ENCODE measurements at regions not wholly inside any gene's neighbourhood (a gene's known extent, or its start where the extent isn't known, plus 50 kb on each side); places are given as distances from the start of the nearest gene placed in this dataset.

DNA sequence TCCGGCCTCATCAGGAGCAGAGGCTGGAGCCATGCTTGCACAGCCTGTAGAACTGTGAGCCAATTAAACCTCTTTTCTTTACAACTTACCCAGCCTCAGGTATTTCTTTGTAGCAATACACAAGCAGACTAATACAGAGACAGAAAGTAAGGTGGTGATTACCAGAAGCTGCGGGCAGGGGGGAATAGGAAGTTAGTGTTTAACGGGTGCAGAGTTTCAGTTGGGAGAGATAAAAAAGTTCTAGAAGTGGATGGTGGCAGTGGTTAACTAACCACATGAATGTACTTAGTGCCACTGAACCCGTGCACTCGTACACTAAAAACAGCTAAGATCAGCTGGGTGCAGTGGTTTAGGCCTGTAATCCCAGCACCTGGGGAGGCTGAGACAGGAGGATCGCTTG, 80.4 kb upstream of the TARDBP start:
- Histone ChIP-seq H3K27ac (no peak overlapping the region), H3K36me3 (no peaks in the 10 kb centered on the region), H3K27me3 (no peaks in the 10 kb centered on the region), H3K9me3 (no peaks in the 10 kb centered on the region), H3K4me3 (no peak overlapping the region), H3K4me1 (no peaks in the 10 kb centered on the region)
- no peak for ATAC-seq
- 87 to 92% methylated on average over 6 of the region's 6 CpGs for WGBS, 2 donors
- FAIRE-seq = no peak
- TF ChIP-seq, protein P1, sequence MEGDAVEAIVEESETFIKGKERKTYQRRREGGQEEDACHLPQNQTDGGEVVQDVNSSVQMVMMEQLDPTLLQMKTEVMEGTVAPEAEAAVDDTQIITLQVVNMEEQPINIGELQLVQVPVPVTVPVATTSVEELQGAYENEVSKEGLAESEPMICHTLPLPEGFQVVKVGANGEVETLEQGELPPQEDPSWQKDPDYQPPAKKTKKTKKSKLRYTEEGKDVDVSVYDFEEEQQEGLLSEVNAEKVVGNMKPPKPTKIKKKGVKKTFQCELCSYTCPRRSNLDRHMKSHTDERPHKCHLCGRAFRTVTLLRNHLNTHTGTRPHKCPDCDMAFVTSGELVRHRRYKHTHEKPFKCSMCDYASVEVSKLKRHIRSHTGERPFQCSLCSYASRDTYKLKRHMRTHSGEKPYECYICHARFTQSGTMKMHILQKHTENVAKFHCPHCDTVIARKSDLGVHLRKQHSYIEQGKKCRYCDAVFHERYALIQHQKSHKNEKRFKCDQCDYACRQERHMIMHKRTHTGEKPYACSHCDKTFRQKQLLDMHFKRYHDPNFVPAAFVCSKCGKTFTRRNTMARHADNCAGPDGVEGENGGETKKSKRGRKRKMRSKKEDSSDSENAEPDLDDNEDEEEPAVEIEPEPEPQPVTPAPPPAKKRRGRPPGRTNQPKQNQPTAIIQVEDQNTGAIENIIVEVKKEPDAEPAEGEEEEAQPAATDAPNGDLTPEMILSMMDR (IDR thresholded peaks at IDR 0.05) = no peak
- DNase-seq = no peak
- intact Hi-C loops (cut with DNase I) = no loop called here

DNA sequence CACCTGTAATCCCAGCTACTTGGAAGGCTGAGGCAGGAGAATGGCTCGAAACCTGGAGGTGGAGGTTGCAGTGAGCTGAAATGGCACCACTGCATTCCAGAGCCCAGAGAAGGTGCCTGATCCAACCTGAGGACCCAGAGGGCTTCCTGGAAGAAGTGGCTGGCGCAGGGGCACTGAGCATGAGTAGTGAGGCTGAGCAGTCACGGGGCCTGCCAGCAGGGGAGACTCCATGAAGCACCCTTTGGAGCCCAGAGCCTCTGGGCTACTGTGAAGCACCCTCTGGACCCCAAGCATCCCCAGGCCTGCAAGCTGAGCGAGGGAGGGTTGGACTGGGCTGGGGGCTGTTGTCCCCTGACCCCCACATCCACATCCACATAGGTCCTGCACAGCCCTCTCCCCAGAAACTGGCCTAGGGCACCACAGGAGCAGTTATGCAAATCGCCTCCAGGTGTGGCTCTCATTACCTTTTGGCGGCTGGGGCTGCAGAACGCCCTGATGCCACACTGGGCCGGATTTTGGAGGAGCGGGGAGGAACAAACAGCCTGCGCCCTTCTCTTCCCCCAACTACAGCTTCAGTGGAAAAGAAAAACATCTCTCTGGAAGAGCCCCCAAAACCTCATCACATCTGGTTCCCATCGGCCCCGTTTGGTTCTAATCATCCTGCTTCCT, 78.2 kb upstream of the TARDBP start:
- H3K27ac ChIP-seq = no peak overlapping the region
- FAIRE-seq (no peak), ATAC-seq (no peak), DNase-seq (peak in 1 of 6 donors; percentile 40)
- WGBS, 2 donors = 74 to 78% methylated on average over 12 of the region's 12 CpGs
- no peaks in the 10 kb centered on the region for H3K27me3 ChIP-seq
- H3K36me3 ChIP-seq = no peaks in the 10 kb centered on the region
- intact Hi-C loops (cut with DNase I) = no loop called here
- H3K9me3 ChIP-seq = no peaks in the 10 kb centered on the region
- H3K4me3 ChIP-seq = no peak overlapping the region
- H3K4me1 ChIP-seq = no peaks in the 10 kb centered on the region
- TF ChIP-seq, protein P1 (IDR thresholded peaks at IDR 0.05) = no peak

DNA sequence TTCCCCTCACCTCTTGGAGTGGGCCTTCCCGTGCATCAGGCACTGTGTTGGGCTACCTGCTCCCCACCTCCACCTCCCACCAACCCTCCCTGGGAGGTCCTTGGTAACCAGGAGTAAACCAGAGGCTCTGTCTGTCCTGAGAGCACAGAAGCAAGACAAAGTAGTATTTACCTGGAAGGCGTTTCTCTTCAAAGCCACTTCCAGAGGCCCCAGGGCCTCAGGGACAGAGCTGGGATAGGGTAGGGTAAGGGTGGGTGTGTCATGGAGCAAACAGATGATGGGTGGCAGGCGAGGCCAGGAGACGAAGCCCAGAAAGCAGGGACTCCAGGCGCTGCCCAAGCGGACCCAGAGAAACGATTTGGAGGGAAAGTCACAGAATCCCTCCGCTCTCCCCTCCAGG, 77.2 kb upstream of the TARDBP start:
- ATAC-seq (no peak), FAIRE-seq (no peak), DNase-seq (peak in 1 of 6 donors; percentile 18)
- intact Hi-C loops (cut with DNase I) = no loop called here
- Histone ChIP-seq H3K27ac (no peak overlapping the region), H3K9me3 (no peaks in the 10 kb centered on the region), H3K4me1 (no peaks in the 10 kb centered on the region), H3K27me3 (no peaks in the 10 kb centered on the region), H3K36me3 (no peaks in the 10 kb centered on the region), H3K4me3 (no peak overlapping the region)
- 58 to 65% methylated on average over 8 of the region's 8 CpGs for WGBS, 2 donors
- TF ChIP-seq, protein P1 (IDR thresholded peaks at IDR 0.05) = no peak

DNA sequence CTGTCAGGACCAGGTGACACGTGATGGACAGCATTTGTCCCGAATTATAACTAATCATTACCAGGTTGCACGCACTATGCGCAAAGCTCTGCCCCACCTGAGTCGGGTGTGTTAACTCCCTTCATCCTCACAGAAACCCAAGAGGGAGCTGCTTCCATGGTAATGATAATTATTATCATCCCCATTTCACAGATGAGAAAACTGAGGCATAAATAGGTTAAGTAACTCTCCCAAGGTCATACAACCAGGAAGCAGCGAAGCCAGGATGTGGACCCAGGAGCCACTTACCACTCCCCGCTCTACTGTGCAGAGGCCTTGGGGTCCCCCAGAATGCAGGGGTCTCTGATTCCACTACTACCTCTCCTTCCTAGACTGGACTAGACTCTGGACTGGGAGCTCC, 76.7 kb upstream of the TARDBP start:
- Histone ChIP-seq H3K27me3 (no peaks in the 10 kb centered on the region), H3K36me3 (no peaks in the 10 kb centered on the region), H3K4me3 (no peak overlapping the region), H3K27ac (no peak overlapping the region), H3K9me3 (no peaks in the 10 kb centered on the region), H3K4me1 (no peaks in the 10 kb centered on the region)
- TF ChIP-seq, protein P1 (IDR thresholded peaks at IDR 0.05) = no peak
- no peak for ATAC-seq
- 67 to 81% methylated on average over 7 of the region's 7 CpGs for WGBS, 2 donors
- DNase-seq = peak in 1 of 6 donors; percentile 9
- FAIRE-seq = no peak
- intact Hi-C loops (cut with DNase I) = no loop called here

Data from pancreas (tissue), 10 donors.